AG04450 (cell line): ENCODE measurements at regions not wholly inside any gene's neighbourhood (a gene's known extent, or its start where the extent isn't known, plus 50 kb on each side); places are given as distances from the start of the nearest gene placed in this dataset.

Source experiments
- CTCF ChIA-PET: fragments of 300-600, 350-600 bp; formaldehyde crosslinking; extraction: SDS; loops from one replicate; lab custom pipeline; 2022; ENCODE audit warnings: antibody characterized with exemption, inconsistent platforms; lab: Charles Lee
- POLR2A ChIA-PET: fragments of 350-600 bp; formaldehyde crosslinking; extraction: SDS; loops from one replicate; lab custom pipeline; 2021; ENCODE audit warnings: antibody characterized with exemption, inconsistent platforms; lab: Yijun Ruan, JAX
- DNase-seq: peaks from one replicate; pipeline ENCODE4 v3.0.0-alpha.2; 2011; ENCODE audit warnings: low read depth, low spot score
- H3K27ac ChIP-seq: one replicate; pipeline ENCODE4 v1.5.1; 2012; ENCODE audit warnings: low read depth, low read length, control low read depth
- H3K27me3 ChIP-seq: one replicate; pipeline ENCODE4 v1.6.0; 2012; ENCODE audit warnings: low read length; ENCODE audit not compliant: control insufficient read depth, insufficient read depth
- H3K4me3 ChIP-seq: 2 replicates; pipeline ENCODE4 v1.5.1; 2011; ENCODE audit warnings: mild to moderate bottlenecking, low read depth, low read length, control low read depth
- H3K9me3 ChIP-seq: 2 replicates; pipeline ENCODE4 v1.5.1; 2012; ENCODE audit warnings: low read length; ENCODE audit not compliant: control insufficient read depth, insufficient read depth
- CTCF ChIP-seq: IDR thresholded peaks from 2 replicates; pipeline ENCODE4 v1.5.1; 2011; ENCODE audit warnings: low read depth, low read length, control low read depth, inconsistent platforms

- Histone ChIP-seq H3K27me3 (no peaks in the 10 kb centered on the region), H3K4me3 (no peak overlapping the region), H3K9me3 (no peaks in the 10 kb centered on the region; the same call in 1 of the 2 replicates), H3K27ac (no peak overlapping the region)
- ChIA-PET POLR2A (no interaction called here), CTCF (no interaction called here)
- TF ChIP-seq CTCF: no peak
- no peak for DNase-seq
Observed at GRCh38 chr5:17989567-17990563, 355.6 kb downstream of the TAF11L14 start.

GRCh38 chr5:17991775-17992174, 357.5 kb downstream of the TAF11L14 start:
- Histone ChIP-seq H3K27ac (no peak overlapping the region), H3K9me3 (no peaks in the 10 kb centered on the region; the same call in 1 of the 2 replicates), H3K27me3 (no peaks in the 10 kb centered on the region), H3K4me3 (no peak overlapping the region)
- ChIA-PET POLR2A (no interaction called here), CTCF (interaction anchor here (0.6 kb wide), 1 partner anchor 673 kb away, joined by 3 read pairs; no protein-coding TSS in a partner anchor)
- DNase-seq: no peak
- TF ChIP-seq CTCF: no peak

GRCh38 chr5:17992291-17992690, 358.0 kb downstream of the TAF11L14 start:
- H3K4me3 ChIP-seq: no peak overlapping the region
- CTCF ChIA-PET: interaction anchor here (0.6 kb wide), 1 partner anchor 673 kb away, joined by 3 read pairs; no protein-coding TSS in a partner anchor
- H3K27me3 ChIP-seq: no peaks in the 10 kb centered on the region
- H3K27ac ChIP-seq: no peak overlapping the region
- no peak for TF ChIP-seq CTCF
- H3K9me3 ChIP-seq: no peaks in the 10 kb centered on the region
- DNase-seq: no peak
- POLR2A ChIA-PET: no interaction called here

GRCh38 chr5:17995997-17996396, 361.7 kb downstream of the TAF11L14 start:
- no peaks in the 10 kb centered on the region for H3K27me3 ChIP-seq
- peaks cover 4% of the 10 kb centered on the region; the same call in 1 of the 2 replicates for H3K9me3 ChIP-seq
- DNase-seq: no peak
- no peak overlapping the region for H3K27ac ChIP-seq
- no peak overlapping the region for H3K4me3 ChIP-seq
- ChIA-PET POLR2A (no interaction called here), CTCF (no interaction called here)
- no peak for TF ChIP-seq CTCF

- no peak for DNase-seq
- TF ChIP-seq CTCF: no peak
- POLR2A ChIA-PET: no interaction called here
Observed at GRCh38 chr5:17999858-18000257, 365.6 kb downstream of the TAF11L14 start.

More at GRCh38 chr5:17999858-18000257, 365.6 kb downstream of the TAF11L14 start:
- CTCF ChIA-PET: no interaction called here
- Histone ChIP-seq H3K9me3 (peaks cover 6% of the 10 kb centered on the region; the same call in 1 of the 2 replicates), H3K27ac (no peak overlapping the region), H3K27me3 (no peaks in the 10 kb centered on the region), H3K4me3 (no peak overlapping the region)
